PC-3 (cell line): ENCODE measurements at regions not wholly inside any gene's neighbourhood (a gene's known extent, or its start where the extent isn't known, plus 50 kb on each side); places are given as distances from the start of the nearest gene placed in this dataset.

ENCODE experiments used
- CTCF ChIP-seq: fragments of 300-600 bp; sonication (generic); conservative IDR thresholded peaks from 2 replicates; pipeline ENCODE4 v1.5.1; 2017; ENCODE audit warnings: antibody characterized with exemption, low read depth, mild to moderate bottlenecking, low read length
- EZH2 ChIP-seq: fragments of 300-600 bp; sonication (generic); IDR thresholded peaks from one replicate; pipeline ENCODE4 v1.6.1; 2017; ENCODE audit warnings: antibody characterized with exemption, mild to moderate bottlenecking, low read length; ENCODE audit not compliant: unreplicated experiment
- EZH2phosphoT487 ChIP-seq: fragments of 300-600 bp; sonication (generic); IDR thresholded peaks from 2 replicates; pipeline ENCODE4 v1.6.1; 2018; ENCODE audit warnings: mild to moderate bottlenecking, antibody characterized with exemption, low read length, borderline replicate concordance

GRCh38 chr13:50192272-50192813, 177.1 kb downstream of the KCNRG start:
- no peak for TF ChIP-seq CTCF
- TF ChIP-seq EZH2 = no peak
- no peak for TF ChIP-seq EZH2phosphoT487
